Stimulated activated CD4-positive, alpha-beta T cell treated with anti-CD3 and anti-CD28 coated beads, Interleukin-4, amount 100 ng/mL, for 1 hour (primary cell): ENCODE measurements at regions not wholly inside any gene's neighbourhood (a gene's known extent, or its start where the extent isn't known, plus 50 kb on each side); places are given as distances from the start of the nearest gene placed in this dataset.
"Not testable (repeated sequence)": the region's sequence is repeated elsewhere in the genome, so short reads cannot be mapped to it uniquely, and the experiment has no call there.

ENCODE experiments used
- DNase-seq: peaks from one replicate; pipeline ENCODE4 v3.0.0-alpha.2; 2020

GRCh38 chr11:103736315-103737036, 300.0 kb upstream of the DDI1 start:
- no peak for DNase-seq

GRCh38 chr11:103737037-103737622, 299.3 kb upstream of the DDI1 start:
- DNase-seq = no peak

DNA sequence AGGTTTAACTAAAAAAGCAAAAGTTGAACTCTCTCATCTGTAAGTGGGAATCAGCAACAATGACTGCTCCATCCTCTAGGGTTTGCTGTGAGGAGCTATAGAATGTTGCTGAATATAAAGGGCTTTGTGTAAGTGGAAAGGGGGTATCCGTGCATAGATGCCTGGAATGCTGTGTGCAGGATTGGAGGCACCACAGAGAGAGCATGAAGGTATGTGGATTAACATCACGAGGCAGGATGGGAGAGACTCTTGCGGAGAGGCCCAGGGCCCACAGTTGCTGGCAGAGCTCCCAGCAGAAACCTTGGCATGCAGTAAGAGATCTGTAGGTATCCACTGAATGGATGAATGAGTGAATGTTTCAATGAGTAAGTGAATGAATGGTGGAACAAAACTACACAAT, 298.7 kb upstream of the DDI1 start:
- no peak for DNase-seq

DNA sequence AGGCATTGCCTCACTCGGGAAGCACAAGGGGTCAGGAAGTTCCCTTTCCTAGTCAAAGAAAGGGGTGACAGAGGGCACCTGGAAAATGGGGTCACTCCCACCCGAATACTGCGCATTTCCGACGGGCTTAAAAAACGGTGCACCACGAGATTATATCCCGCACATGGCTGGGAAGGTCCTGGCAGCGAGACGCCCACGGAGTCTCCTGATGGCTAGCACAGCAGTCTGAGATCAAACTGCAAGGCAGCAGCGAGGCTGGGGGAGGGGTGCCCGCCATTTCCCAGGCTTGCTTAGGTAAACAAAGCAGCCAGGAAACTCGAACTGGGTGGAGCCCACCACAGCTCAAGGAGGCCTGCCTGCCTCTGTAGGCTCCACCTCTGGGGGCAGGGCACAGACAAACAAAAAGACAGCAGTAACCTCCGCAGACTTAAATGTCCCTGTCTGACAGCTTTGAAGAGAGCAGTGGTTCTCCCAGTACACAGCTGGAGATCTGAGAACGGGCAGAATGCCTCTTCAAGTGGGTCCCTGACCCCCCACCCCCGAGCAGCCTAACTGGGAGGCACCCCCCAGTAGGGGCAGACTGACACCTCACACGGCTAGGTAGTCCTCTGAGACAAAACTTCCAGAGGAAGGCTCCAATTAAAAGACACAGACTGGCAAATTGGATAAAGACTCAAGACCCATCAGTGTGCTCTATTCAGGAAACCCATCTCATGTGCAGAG, 297.2 kb upstream of the DDI1 start:
- DNase-seq = not testable (repeated sequence)

DNA sequence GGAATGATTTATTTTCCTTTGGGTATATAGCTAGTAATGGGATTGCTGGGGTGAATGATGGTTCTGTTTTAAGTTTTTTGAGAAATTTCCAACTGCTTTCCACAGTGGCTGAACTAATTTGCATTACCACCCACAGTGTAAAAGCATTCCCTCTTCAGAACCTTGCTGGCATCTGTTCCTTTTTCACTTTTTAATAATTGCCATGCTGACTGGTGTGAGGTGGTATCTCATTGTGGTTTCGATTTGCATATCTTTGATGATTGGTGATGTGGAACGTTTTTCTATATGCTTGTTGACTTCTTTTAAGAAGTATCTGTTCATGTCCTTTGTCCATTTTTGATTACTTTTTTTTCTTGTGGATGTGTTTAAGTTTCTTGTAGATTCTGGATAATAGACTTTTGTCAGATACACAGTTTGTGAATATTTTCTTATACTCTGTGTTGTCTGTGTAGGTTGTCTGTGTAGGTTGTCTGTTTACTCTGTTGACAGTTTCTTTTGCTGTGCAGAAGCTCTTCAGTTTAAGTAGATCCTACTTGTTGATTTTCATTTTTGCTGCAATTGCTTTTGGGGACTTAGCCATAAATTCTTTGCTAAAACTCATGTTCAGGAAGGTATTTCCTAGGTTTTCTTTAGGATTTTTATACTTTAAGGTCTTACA, 291.8 kb upstream of the DDI1 start:
- no peak for DNase-seq

- DNase-seq = no peak
Measured at GRCh38 chr11:103749158-103749557, 287.3 kb upstream of the DDI1 start.

DNA sequence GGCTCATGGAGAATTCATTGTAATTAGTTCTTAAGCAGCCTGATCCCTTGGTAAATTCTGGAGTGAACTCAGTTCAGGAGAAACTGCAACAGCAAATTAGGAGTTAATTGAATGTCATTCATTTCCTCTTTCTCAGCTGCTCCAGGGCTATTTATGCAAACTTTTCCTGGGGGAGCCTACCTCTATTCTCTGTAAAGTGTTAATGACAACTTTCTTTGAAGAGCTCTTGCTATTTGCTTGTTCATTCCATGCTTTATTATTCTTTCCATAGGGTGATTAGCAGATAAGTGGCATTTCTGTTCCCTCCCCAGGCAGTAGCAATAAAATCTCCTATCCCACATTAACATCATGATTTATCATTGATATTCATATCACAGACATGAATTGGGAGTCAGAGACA, 267.6 kb upstream of the DDI1 start:
- DNase-seq = no peak

DNA sequence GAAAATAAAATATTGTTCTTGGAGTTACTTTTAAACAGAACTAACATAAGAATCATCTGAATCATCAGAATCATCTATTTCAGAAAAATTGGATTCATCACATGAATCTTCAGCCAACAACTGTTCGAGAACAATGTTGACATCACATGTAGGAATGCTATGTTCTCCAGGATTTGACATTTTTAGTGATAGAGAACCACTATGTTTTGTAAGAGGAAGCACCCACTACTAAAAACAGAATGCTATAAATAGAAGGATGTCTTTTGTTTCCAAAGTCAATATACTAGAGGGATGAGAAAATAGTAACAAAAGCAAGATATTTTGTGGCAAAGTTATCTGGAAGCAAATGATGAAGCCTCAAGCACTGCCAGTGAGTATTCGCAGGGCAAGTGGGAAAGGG, 263.4 kb upstream of the DDI1 start:
- DNase-seq = no peak

DNA sequence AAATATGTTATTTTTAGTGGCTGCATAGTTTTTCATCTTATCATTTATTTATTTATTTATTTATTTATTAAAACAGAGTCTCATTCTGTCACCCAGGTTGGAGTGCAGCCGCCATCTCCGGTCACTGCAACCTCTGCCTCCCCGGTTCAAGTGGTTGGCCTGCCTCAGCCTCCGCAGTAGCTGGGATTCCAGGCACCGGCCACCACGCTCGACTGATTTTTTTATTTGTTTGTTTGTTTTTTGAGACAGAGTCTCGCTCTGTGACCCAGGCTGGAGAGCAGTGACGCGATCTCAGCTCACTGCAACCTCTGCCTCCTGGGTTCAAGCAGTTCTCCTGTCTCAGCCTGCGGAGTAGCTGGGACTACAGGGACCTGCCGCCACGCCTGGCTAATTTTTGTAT, 262.9 kb upstream of the DDI1 start:
- DNase-seq = no peak

DNA sequence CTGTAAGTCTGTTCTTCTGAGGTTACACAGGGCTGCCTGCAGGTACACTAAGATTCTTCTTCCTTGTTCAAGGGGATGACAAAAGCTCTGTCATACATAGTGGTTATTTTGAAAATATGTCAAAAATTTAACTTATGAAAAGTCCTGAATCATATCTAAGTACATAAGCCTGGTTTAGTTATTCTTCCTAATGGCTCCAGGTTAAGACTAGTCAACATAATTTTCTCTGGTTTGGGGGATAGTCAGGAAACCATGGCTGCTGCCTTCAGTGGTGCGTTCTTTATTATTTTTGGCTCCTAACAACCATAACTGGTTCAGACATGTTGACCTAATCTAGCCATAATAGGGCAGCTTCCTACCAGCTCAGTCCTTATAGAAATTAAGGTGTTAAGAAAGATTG, 257.4 kb upstream of the DDI1 start:
- no peak for DNase-seq

- no peak for DNase-seq
Measured at GRCh38 chr11:103789952-103790351, 246.5 kb upstream of the DDI1 start.

DNA sequence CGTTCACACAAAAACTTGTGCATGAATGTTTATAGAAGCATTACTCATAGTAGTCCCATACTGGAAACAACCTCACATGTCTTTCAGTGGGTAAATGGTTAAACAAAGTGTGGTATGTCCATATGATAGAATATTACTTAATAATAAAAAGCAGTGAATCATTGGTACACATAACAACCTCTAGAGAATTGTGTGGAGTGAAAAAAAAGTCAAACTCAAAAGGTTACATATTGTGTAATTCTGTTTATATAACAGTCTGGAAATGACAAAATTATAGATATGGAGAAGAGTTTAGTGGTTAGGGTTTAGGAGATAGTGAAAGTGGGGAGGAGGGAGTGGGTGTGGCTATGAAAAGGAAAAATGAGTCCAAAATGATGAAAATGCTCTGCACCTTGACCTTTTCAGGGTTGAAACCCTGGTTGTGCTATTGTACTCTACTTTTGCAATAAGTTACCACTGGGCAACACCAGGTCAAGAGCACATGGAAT, 243.4 kb upstream of the DDI1 start:
- DNase-seq = no peak

DNA sequence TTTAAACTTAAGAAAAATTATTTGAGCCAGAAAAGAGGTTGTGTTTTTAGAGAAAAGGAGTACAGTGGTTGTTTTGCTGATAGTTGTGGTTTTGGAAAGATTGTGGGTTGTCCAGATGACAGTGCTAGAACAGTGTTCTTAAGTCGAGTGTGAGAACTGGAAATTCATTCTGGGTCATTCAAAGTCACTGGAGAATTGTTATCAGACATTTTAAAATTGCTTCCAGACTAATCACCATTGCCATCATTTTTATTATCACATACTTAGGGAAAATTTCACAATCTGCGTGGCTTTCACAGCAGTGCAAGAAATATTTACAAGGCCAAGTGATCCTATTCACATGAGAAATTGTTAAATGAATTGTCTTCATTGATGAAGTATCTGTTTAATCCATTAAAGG, 242.2 kb upstream of the DDI1 start:
- no peak for DNase-seq

DNA sequence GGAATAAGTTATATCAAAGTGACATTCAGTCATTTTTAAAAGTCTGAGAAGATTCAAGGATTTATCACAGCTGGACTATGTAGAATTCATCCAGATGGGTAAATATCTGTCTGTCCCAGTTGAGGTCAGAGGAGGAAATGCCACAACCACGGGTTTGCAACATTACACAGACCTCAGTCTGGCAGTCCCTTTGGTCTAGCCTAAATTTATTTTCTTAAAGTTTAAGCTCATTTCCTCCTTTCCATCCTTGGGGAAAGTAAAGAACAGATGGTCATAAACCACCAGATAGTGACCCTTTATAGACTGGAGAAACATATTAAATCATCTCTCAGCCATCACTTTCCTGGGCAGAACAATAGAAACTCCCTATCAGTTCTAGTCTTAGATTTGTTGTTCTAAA, 238.4 kb upstream of the DDI1 start:
- DNase-seq = no peak

- no peak for DNase-seq
Measured at GRCh38 chr11:103798446-103798845, 238.0 kb upstream of the DDI1 start.

- DNase-seq = no peak
Measured at GRCh38 chr11:103800406-103801114, 235.9 kb upstream of the DDI1 start.

GRCh38 chr11:103803062-103803461, 233.4 kb upstream of the DDI1 start:
- DNase-seq = no peak

DNA sequence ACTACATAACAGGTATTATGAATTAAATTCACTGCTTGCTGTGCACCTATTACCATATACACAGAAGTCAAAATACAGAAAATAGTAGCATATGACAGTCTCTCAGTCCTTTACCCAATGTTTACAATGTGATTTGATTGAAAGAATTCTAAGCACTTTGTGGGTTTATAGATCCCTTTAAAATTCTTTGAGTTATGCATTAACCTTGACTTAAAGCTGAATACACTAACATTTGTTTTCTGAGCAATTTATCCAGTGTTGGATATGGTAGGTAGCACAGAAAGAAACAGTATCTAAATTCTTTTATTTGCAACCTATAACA, 230.8 kb upstream of the DDI1 start:
- no peak for DNase-seq

DNA sequence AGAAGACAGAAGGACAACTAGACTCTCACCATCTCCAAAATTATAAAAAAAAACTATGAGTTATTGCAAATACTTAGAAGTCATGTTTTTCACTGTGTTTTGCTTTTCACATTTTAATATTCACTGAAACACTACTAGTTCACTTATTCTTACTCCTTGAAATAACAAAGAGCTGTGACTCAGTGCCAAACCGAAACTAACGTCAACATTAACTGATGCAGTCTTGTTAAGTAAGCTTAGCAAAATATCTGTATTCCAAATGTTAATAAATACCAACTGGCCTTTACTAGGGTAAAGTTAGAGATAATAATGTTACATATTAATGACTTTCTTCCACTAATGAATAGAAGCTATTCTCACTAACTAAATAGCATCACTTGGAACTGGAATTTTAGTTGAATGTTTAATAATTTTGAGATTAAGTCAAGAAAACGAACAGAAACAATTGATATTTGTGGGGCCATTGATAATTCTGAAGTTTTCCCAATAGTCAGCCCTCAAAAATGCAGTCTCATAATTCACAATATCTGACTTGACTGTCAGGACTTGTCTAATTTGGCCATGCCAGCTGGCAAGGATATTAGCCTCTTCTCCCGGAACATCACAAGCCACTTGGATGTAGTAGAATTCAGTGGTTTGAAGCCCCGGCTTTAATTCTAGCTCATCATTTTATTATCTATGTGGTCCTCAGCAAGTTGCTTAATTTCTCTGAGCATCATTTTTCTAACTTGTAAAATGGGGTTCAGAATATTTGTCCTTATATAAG, 230.1 kb upstream of the DDI1 start:
- no peak for DNase-seq

DNA sequence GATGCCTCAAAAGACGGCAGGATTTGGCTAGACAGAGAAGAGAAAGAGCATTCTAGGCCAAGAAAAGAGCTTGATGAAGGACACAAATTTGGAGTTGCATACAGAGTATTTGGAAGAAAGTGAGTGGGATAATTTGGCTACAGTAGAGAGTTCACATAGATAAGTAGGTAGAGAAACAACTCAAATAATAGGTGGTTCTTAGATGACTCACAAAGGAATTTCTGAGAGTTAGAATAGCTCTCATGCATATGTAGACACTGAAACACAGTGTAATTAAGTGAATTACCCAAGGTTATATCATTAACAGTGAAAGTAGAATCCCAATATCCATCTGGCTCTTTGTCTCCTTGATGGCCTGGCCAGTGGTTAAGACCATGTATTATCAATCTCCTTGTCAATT, 228.6 kb upstream of the DDI1 start:
- no peak for DNase-seq

- no peak for DNase-seq
Measured at GRCh38 chr11:103808252-103808651, 228.2 kb upstream of the DDI1 start.

DNA sequence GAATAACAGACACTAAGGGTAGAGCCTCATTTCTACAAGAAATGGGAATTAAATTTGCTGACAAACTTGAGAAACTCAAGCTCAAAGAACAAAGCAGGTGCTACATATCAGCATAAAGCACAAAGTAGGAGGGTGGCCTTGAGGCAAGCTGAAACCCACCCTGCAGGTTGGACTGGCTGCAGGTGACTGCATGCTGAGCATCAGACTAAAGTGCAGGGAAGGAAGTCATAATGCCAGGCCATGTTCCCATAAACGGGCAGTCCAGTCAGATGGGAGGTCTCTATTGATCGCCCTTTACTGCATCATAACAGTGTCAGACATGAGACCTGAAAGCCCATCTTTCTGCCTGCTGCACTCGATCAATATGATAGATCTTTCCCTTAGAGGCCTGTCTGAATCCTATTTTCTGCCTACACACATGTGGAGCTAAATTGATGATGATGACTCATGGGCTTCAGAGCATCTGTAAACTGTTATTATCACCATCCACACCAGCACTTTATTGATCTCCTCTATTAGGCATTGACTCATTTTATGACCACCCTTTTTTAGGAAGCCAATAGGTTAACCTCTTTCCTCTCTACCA, 224.5 kb upstream of the DDI1 start:
- no peak for DNase-seq
